Lung (tissue), 11 donors: ENCODE measurements at regions not wholly inside any gene's neighbourhood (a gene's known extent, or its start where the extent isn't known, plus 50 kb on each side); places are given as distances from the start of the nearest gene placed in this dataset.

Source experiments
- ATAC-seq: fragments of 200-7000 bp; cut with Tn5 transposase; one replicate; pipeline ENCODE4 v1.9.1; 2020; ENCODE audit warnings: moderate number of reproducible peaks; ENCODE audit not compliant: insufficient read depth, low FRiP score
- DNase-seq, 3 donors: peaks; one replicate each; pipeline ENCODE4 v3.0.0-alpha.2; 2013 to 2017
- H3K27ac ChIP-seq, 2 donors: one replicate each; pipeline ENCODE4 v1.5.1; 2013; ENCODE audit warnings: mild to moderate bottlenecking in 2 of 2, moderate library complexity in 2 of 2, control low read depth in 1 of 2, inconsistent platforms in 1 of 2, low read depth in 1 of 2, low read length in 1 of 2
- H3K27me3 ChIP-seq, 3 donors: one replicate each; pipeline ENCODE4 v1.5.1; 2013; ENCODE audit warnings: low read length in 2 of 3; ENCODE audit not compliant: control insufficient read depth in 3 of 3, insufficient read depth in 3 of 3
- H3K36me3 ChIP-seq, 4 donors: one replicate each; pipeline ENCODE4 v1.5.1; 2013; ENCODE audit warnings: low read length in 4 of 4, mild to moderate bottlenecking in 1 of 4, moderate library complexity in 1 of 4; ENCODE audit not compliant: control insufficient read depth in 4 of 4, insufficient read depth in 4 of 4
- H3K4me1 ChIP-seq, 5 donors: one replicate each; pipeline ENCODE4 v1.5.1; 2013; ENCODE audit warnings: low read length in 5 of 5, mild to moderate bottlenecking in 2 of 5, moderate library complexity in 1 of 5; ENCODE audit not compliant: control insufficient read depth in 5 of 5, insufficient read depth in 5 of 5
- H3K4me3 ChIP-seq: one replicate; pipeline ENCODE4 v1.5.1; 2013; ENCODE audit warnings: mild to moderate bottlenecking, control low read depth, moderate library complexity
- H3K9ac ChIP-seq, 2 donors: one replicate each; pipeline ENCODE4 v1.5.1; 2013; ENCODE audit warnings: low read length in 2 of 2, control low read depth in 1 of 2; ENCODE audit not compliant: insufficient read depth in 1 of 2
- H3K9me3 ChIP-seq, 4 donors: one replicate each; pipeline ENCODE4 v1.5.1; 2013; ENCODE audit warnings: low read length in 3 of 4, mild to moderate bottlenecking in 1 of 4, moderate library complexity in 1 of 4; ENCODE audit not compliant: control insufficient read depth in 4 of 4, insufficient read depth in 3 of 4
- CTCF ChIP-seq: IDR thresholded peaks from 2 replicates; pipeline ENCODE4 v1.5.1; 2012; ENCODE audit warnings: mild to moderate bottlenecking; ENCODE audit errors: control extremely low read depth, extremely low read depth
- WGBS, 2 donors: extraction: QIAGEN DNeasy Blood & Tissue Kit; methylation state at CpG; one replicate each; pipeline ENCODE4 v1.1.7; 2013; 5-methylcytosine and 5-hydroxymethylcytosine counted together
- donor health status: control.
- donor health status: control.
- donor health status: Bipolar disorder and iron deficiency.
- donor health status: healthy.
- donor health status: DM: yes; HTN: yes; CAD: no.

- no peak overlapping the region for H3K4me3 ChIP-seq
- WGBS, 2 donors = 29 to 35% methylated on average over 7 of the region's 7 CpGs
- H3K9ac ChIP-seq = no peak overlapping the region
- no peaks in the 10 kb centered on the region for H3K36me3 ChIP-seq
- no peaks in the 10 kb centered on the region for H3K27me3 ChIP-seq
- H3K4me1 ChIP-seq = peaks cover 0 to 8% (median 2%) of the 10 kb centered on the region in 5 donors
- DNase-seq = peak; percentile 13 to 62 (median 43)
- H3K27ac ChIP-seq = no peak overlapping the region
- ATAC-seq = no peak
- H3K9me3 ChIP-seq = no peaks in the 10 kb centered on the region
- TF ChIP-seq CTCF = no peak
These were observed 146.3 kb downstream of the DMAC1 start for GRCh38 chr9:7653262-7653661.

- peak in 2 of 3 donors; percentile 24 to 51 for DNase-seq
- TF ChIP-seq CTCF = no peak
- H3K27me3 ChIP-seq = no peaks in the 10 kb centered on the region
- H3K9me3 ChIP-seq = no peaks in the 10 kb centered on the region
- no peak overlapping the region for H3K27ac ChIP-seq
- H3K4me1 ChIP-seq = no peaks in the 10 kb centered on the region
- no peak overlapping the region for H3K4me3 ChIP-seq
- no peaks in the 10 kb centered on the region for H3K36me3 ChIP-seq
- H3K9ac ChIP-seq = no peak overlapping the region
- no peak for ATAC-seq
These were observed 159.3 kb downstream of the DMAC1 start for GRCh38 chr9:7640231-7640630.

GRCh38 chr9:7639471-7639870 lies 160.1 kb downstream of the DMAC1 start:
- H3K4me1 ChIP-seq = no peaks in the 10 kb centered on the region
- 61 to 85% methylated on average over 1 of the region's 1 CpG for WGBS, 2 donors
- H3K4me3 ChIP-seq = no peak overlapping the region
- no peaks in the 10 kb centered on the region for H3K36me3 ChIP-seq
- H3K27ac ChIP-seq = no peak overlapping the region
- H3K9me3 ChIP-seq = no peaks in the 10 kb centered on the region
- no peak for ATAC-seq
- no peak overlapping the region for H3K9ac ChIP-seq
- DNase-seq = no peak
- TF ChIP-seq CTCF = no peak
- H3K27me3 ChIP-seq = no peaks in the 10 kb centered on the region

GRCh38 chr9:7636838-7637467 lies 162.6 kb downstream of the DMAC1 start:
- no peak for ATAC-seq
- H3K4me3 ChIP-seq = no peak overlapping the region
- H3K9me3 ChIP-seq = no peaks in the 10 kb centered on the region
- WGBS, 2 donors = 77 to 83% methylated on average over 3 of the region's 3 CpGs
- no peaks in the 10 kb centered on the region for H3K36me3 ChIP-seq
- no peaks in the 10 kb centered on the region for H3K4me1 ChIP-seq
- no peaks in the 10 kb centered on the region for H3K27me3 ChIP-seq
- no peak overlapping the region for H3K27ac ChIP-seq
- H3K9ac ChIP-seq = no peak overlapping the region
- no peak for DNase-seq
- TF ChIP-seq CTCF = no peak
